Osteocyte (in vitro differentiated cells): ENCODE measurements at regions not wholly inside any gene's neighbourhood (a gene's known extent, or its start where the extent isn't known, plus 50 kb on each side); places are given as distances from the start of the nearest gene placed in this dataset.

ENCODE experiments used
- DNase-seq: peaks from one replicate; pipeline ENCODE4 v3.0.0; 2021; ENCODE audit warnings: mixed read lengths; ENCODE audit not compliant: unreplicated experiment; ENCODE audit errors: extremely low spot score
- H3K27ac Mint-ChIP-seq: one replicate; pipeline ENCODE4 v1.8.0; 2021; ENCODE audit warnings: mild to moderate bottlenecking, mixed read lengths; ENCODE audit not compliant: unreplicated experiment
- H3K27me3 Mint-ChIP-seq: one replicate; pipeline ENCODE4 v1.8.0; 2021; ENCODE audit warnings: mixed read lengths; ENCODE audit not compliant: unreplicated experiment
- H3K36me3 Mint-ChIP-seq: one replicate; pipeline ENCODE4 v1.8.0; 2021; ENCODE audit warnings: mixed read lengths; ENCODE audit not compliant: unreplicated experiment
- H3K4me1 Mint-ChIP-seq: one replicate; pipeline ENCODE4 v1.8.0; 2021; ENCODE audit warnings: mixed read lengths; ENCODE audit not compliant: unreplicated experiment
- H3K4me3 Mint-ChIP-seq: one replicate; pipeline ENCODE4 v1.8.0; 2021; ENCODE audit warnings: mild to moderate bottlenecking, moderate library complexity, mixed read lengths; ENCODE audit not compliant: unreplicated experiment
- H3K9me3 Mint-ChIP-seq: one replicate; pipeline ENCODE4 v1.8.0; 2021; ENCODE audit warnings: mixed read lengths; ENCODE audit not compliant: unreplicated experiment
- CTCF ChIP-seq: fragments of 200-600 bp; sonication (generic); IDR thresholded peaks from 2 replicates; pipeline ENCODE4 v1.5.0; 2021; ENCODE audit warnings: antibody characterized with exemption, mild to moderate bottlenecking, moderate library complexity

GRCh38 chr13:79149210-79149609 is 256.8 kb downstream of the RBM26 start:
- Mint-ChIP-seq H3K9me3 (peaks cover 6% of the 10 kb centered on the region), H3K4me1 (no peaks in the 10 kb centered on the region), H3K36me3 (no peaks in the 10 kb centered on the region), H3K27me3 (no peaks in the 10 kb centered on the region), H3K4me3 (no peak overlapping the region), H3K27ac (no peak overlapping the region)
- TF ChIP-seq CTCF = no peak
- no peak for DNase-seq

- Mint-ChIP-seq H3K4me3 (no peak overlapping the region), H3K27ac (no peak overlapping the region), H3K36me3 (no peaks in the 10 kb centered on the region), H3K27me3 (no peaks in the 10 kb centered on the region), H3K9me3 (peaks cover 4% of the 10 kb centered on the region), H3K4me1 (no peaks in the 10 kb centered on the region)
- no peak for TF ChIP-seq CTCF
- no peak for DNase-seq
Observed at GRCh38 chr13:79141082-79141481, 265.0 kb downstream of the RBM26 start.

GRCh38 chr13:79128158-79128557 is 277.9 kb downstream of the RBM26 start:
- Mint-ChIP-seq H3K9me3 (no peaks in the 10 kb centered on the region), H3K36me3 (no peaks in the 10 kb centered on the region)
- no peak for DNase-seq

DNA sequence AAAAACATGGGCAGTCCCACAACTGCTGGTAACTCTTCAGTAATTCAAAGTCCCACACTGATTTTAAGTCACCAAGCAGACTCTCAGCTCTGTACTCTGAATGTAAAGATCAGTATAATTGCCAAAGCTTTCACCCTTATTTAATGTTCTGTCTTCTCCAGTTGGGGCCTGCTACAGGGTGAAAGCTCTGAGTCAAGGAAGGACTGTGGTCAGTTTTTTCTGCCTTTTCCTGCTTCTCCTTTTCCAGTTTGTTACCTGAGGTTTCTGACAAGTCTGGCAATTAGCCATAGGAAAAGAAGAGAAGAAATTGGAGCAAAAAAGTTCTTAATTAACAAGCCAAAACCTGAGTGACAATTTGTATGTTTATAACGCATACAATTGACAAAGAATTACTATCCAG is 279.3 kb downstream of the RBM26 start:
- Mint-ChIP-seq H3K9me3 (no peaks in the 10 kb centered on the region), H3K27ac (no peak overlapping the region), H3K36me3 (no peaks in the 10 kb centered on the region), H3K27me3 (no peaks in the 10 kb centered on the region), H3K4me1 (no peaks in the 10 kb centered on the region), H3K4me3 (no peak overlapping the region)
- DNase-seq = no peak
- TF ChIP-seq CTCF = no peak

More at GRCh38 chr13:79128158-79128557, 277.9 kb downstream of the RBM26 start:
- no peak overlapping the region for H3K4me3 Mint-ChIP-seq
- H3K27ac Mint-ChIP-seq = no peak overlapping the region
- no peaks in the 10 kb centered on the region for H3K4me1 Mint-ChIP-seq
- H3K27me3 Mint-ChIP-seq = no peaks in the 10 kb centered on the region
- no peak for TF ChIP-seq CTCF

DNA sequence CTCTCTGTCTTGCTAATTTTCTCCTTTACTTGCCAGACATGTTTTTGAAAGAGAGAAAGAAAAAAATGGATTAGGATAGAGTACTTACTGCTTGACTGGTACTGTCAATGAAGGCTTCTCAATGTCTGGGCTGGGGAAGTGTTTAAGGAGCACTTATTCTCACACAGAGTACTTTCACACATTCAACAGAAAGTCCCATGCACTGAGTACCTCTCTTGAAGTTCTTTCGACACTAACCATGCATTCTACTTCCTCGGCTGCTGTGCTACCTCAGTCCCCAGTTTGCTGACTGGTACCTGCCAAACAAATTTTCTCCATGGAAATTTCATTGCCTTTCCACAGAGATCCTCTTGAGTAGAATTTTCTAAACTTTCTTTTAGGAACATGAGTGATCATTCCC is 281.9 kb downstream of the RBM26 start:
- H3K27ac Mint-ChIP-seq = no peak overlapping the region
- H3K4me3 Mint-ChIP-seq = no peak overlapping the region
- DNase-seq = no peak
- H3K9me3 Mint-ChIP-seq = no peaks in the 10 kb centered on the region
- no peaks in the 10 kb centered on the region for H3K36me3 Mint-ChIP-seq
- H3K4me1 Mint-ChIP-seq = no peaks in the 10 kb centered on the region
- no peak for TF ChIP-seq CTCF
- no peaks in the 10 kb centered on the region for H3K27me3 Mint-ChIP-seq
